Hepatocyte (in vitro differentiated cells): ENCODE measurements at regions not wholly inside any gene's neighbourhood (a gene's known extent, or its start where the extent isn't known, plus 50 kb on each side); places are given as distances from the start of the nearest gene placed in this dataset.

ENCODE experiments used
- DNase-seq: peaks from one replicate; pipeline ENCODE4 v3.0.0-alpha.2; 2016; ENCODE audit warnings: low spot score
- H2AFZ ChIP-seq: fragments of 200-600 bp; sonication (generic); 2 replicates; pipeline ENCODE4 v1.6.0; 2016; ENCODE audit warnings: antibody characterized with exemption, mild to moderate bottlenecking
- H3K27ac ChIP-seq: fragments of 200-600 bp; sonication (generic); 2 replicates; pipeline ENCODE4 v1.5.1; 2016; ENCODE audit warnings: mild to moderate bottlenecking
- H3K27me3 ChIP-seq: fragments of 200-600 bp; sonication (generic); 2 replicates; pipeline ENCODE4 v1.6.1; 2016
- H3K36me3 ChIP-seq: fragments of 200-600 bp; sonication (generic); replicated peaks from 2 replicates; pipeline ENCODE4 v1.5.1; 2016; ENCODE audit warnings: low read depth; ENCODE audit not compliant: insufficient read depth
- H3K4me1 ChIP-seq: fragments of 200-600 bp; sonication (generic); 2 replicates; pipeline ENCODE4 v1.5.1; 2016; ENCODE audit warnings: mild to moderate bottlenecking, moderate library complexity; ENCODE audit not compliant: insufficient read depth
- H3K4me2 ChIP-seq: fragments of 200-600 bp; sonication (generic); 2 replicates; pipeline ENCODE4 v1.6.0; 2016
- H3K4me3 ChIP-seq: fragments of 200-600 bp; sonication (generic); 2 replicates; pipeline ENCODE4 v1.5.1; 2016; ENCODE audit warnings: mild to moderate bottlenecking
- H3K79me2 ChIP-seq: fragments of 200-600 bp; sonication (generic); 2 replicates; pipeline ENCODE4 v1.6.0; 2017; ENCODE audit warnings: mild to moderate bottlenecking
- H3K9me2 ChIP-seq: fragments of 200-600 bp; sonication (generic); replicated peaks from 2 replicates; pipeline ENCODE4 v1.6.0; 2017; ENCODE audit warnings: mild to moderate bottlenecking; ENCODE audit not compliant: insufficient read depth
- H3K9me3 ChIP-seq: fragments of 200-600 bp; sonication (generic); 2 replicates; pipeline ENCODE4 v1.5.1; 2016; ENCODE audit warnings: low read depth, mild to moderate bottlenecking
- H4K20me1 ChIP-seq: fragments of 200-600 bp; sonication (generic); 2 replicates; pipeline ENCODE4 v1.6.0; 2016; ENCODE audit warnings: mild to moderate bottlenecking; ENCODE audit not compliant: insufficient read depth, poor library complexity, severe bottlenecking
- EZH2 ChIP-seq: fragments of 200-600 bp; sonication (generic); IDR thresholded peaks from 2 replicates; pipeline ENCODE4 v1.6.1; 2016; ENCODE audit warnings: antibody characterized with exemption, mild to moderate bottlenecking, borderline replicate concordance
- EZH2phosphoT487 ChIP-seq: fragments of 200-600 bp; sonication (generic); IDR thresholded peaks from one replicate; pipeline ENCODE4 v1.6.1; 2018; ENCODE audit warnings: antibody characterized with exemption, mild to moderate bottlenecking, low read depth, moderate library complexity; ENCODE audit not compliant: unreplicated experiment, severe bottlenecking
- WGBS: methylation state at CpG from one replicate; pipeline ENCODE4 v1.1.6; 2016; ENCODE audit warnings: low lambda C conversion rate; ENCODE audit errors: missing lambda C conversion rate; 5-methylcytosine and 5-hydroxymethylcytosine counted together
- TF ChIP-seq, protein P1 (sequence below): fragments of 200-600 bp; sonication (generic); IDR thresholded peaks from 2 replicates; pipeline ENCODE4 v1.5.1; 2016; ENCODE audit warnings: antibody characterized with exemption, mild to moderate bottlenecking; ENCODE audit not compliant: poor library complexity

- no peak for TF ChIP-seq EZH2
- no peak for TF ChIP-seq EZH2phosphoT487
- TF ChIP-seq, protein P1, sequence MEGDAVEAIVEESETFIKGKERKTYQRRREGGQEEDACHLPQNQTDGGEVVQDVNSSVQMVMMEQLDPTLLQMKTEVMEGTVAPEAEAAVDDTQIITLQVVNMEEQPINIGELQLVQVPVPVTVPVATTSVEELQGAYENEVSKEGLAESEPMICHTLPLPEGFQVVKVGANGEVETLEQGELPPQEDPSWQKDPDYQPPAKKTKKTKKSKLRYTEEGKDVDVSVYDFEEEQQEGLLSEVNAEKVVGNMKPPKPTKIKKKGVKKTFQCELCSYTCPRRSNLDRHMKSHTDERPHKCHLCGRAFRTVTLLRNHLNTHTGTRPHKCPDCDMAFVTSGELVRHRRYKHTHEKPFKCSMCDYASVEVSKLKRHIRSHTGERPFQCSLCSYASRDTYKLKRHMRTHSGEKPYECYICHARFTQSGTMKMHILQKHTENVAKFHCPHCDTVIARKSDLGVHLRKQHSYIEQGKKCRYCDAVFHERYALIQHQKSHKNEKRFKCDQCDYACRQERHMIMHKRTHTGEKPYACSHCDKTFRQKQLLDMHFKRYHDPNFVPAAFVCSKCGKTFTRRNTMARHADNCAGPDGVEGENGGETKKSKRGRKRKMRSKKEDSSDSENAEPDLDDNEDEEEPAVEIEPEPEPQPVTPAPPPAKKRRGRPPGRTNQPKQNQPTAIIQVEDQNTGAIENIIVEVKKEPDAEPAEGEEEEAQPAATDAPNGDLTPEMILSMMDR = no peak
- no peaks in the 10 kb centered on the region for H3K79me2 ChIP-seq
- no peak overlapping the region for H3K4me3 ChIP-seq
- DNase-seq = no peak
- H3K27ac ChIP-seq = no peak overlapping the region
- H4K20me1 ChIP-seq = no peaks in the 10 kb centered on the region
- H3K9me2 ChIP-seq = no peaks in the 10 kb centered on the region
- 93% methylated on average over 4 of the region's 4 CpGs for WGBS
- H3K9me3 ChIP-seq = no peaks in the 10 kb centered on the region
- H3K4me2 ChIP-seq = no peak overlapping the region
- H2AFZ ChIP-seq = no peak overlapping the region
- H3K27me3 ChIP-seq = no peaks in the 10 kb centered on the region
- H3K36me3 ChIP-seq = no peaks in the 10 kb centered on the region
- H3K4me1 ChIP-seq = no peaks in the 10 kb centered on the region
Observed at GRCh38 chr9:82675102-82675501, 387.8 kb downstream of the RASEF start.

DNA sequence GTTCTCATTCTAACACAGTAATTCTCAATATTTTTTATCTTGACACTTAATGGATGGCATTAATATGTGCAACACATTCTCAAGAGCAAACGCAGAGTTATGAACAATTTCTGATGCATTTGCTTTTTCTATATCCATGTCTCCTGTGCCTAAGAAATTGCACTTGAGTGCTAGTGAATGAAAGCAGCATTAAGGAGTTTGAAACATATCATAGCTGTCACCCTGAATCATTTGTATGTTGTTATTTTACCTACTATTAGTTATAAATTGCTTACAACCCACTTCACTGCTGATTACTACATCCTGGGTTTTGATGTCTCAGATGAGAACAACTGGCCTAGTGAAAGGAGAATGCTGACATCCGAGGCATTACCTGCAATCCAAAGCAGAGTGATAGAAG is 387.3 kb downstream of the RASEF start:
- Histone ChIP-seq H3K27ac (no peak overlapping the region), H4K20me1 (no peaks in the 10 kb centered on the region), H3K79me2 (no peaks in the 10 kb centered on the region), H3K9me2 (no peaks in the 10 kb centered on the region), H3K4me1 (no peaks in the 10 kb centered on the region), H3K36me3 (no peaks in the 10 kb centered on the region), H3K9me3 (no peaks in the 10 kb centered on the region), H3K27me3 (no peaks in the 10 kb centered on the region), H2AFZ (no peak overlapping the region), H3K4me2 (no peak overlapping the region), H3K4me3 (no peak overlapping the region)
- DNase-seq = no peak
- 89% methylated on average over 2 of the region's 2 CpGs for WGBS
- TF ChIP-seq EZH2 (no peak), EZH2phosphoT487 (no peak)
- TF ChIP-seq, protein P1 = no peak

- DNase-seq = no peak
- H4K20me1 ChIP-seq = no peaks in the 10 kb centered on the region
- no peaks in the 10 kb centered on the region for H3K79me2 ChIP-seq
- H3K4me1 ChIP-seq = no peaks in the 10 kb centered on the region
- no peak overlapping the region for H3K27ac ChIP-seq
- TF ChIP-seq EZH2 (no peak), EZH2phosphoT487 (no peak)
- TF ChIP-seq, protein P1 = no peak
- no peaks in the 10 kb centered on the region for H3K9me2 ChIP-seq
- no peak overlapping the region for H3K4me3 ChIP-seq
- 69% methylated on average over 1 of the region's 1 CpG for WGBS
- H3K36me3 ChIP-seq = no peaks in the 10 kb centered on the region
- no peaks in the 10 kb centered on the region for H3K9me3 ChIP-seq
- H3K27me3 ChIP-seq = no peaks in the 10 kb centered on the region
- no peak overlapping the region for H2AFZ ChIP-seq
- no peak overlapping the region for H3K4me2 ChIP-seq
Observed at GRCh38 chr9:82677086-82677485, 385.9 kb downstream of the RASEF start.

DNA sequence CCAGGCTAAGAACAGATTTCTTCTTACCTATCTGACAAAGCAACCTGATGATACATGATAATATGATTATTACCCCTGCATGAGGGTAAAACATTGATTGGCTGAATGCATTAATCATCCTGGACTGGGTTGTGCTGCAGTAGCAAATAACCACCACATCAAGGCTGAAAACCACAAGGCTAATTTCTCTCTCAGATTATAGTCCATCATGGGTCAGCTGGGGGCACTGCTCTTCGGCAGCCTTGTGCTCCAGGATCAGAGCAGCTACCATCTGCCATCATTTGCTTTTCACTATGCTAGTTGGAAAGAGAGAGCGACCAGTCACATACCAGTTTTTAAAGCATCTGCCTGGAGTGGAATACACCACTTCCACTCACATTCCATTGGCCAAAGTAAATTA is 383.5 kb downstream of the RASEF start:
- no peaks in the 10 kb centered on the region for H3K9me2 ChIP-seq
- H3K79me2 ChIP-seq = no peaks in the 10 kb centered on the region
- no peaks in the 10 kb centered on the region for H3K9me3 ChIP-seq
- DNase-seq = no peak
- 94% methylated on average over 2 of the region's 2 CpGs for WGBS
- H4K20me1 ChIP-seq = no peaks in the 10 kb centered on the region
- H3K27me3 ChIP-seq = no peaks in the 10 kb centered on the region
- H2AFZ ChIP-seq = no peak overlapping the region
- no peaks in the 10 kb centered on the region for H3K36me3 ChIP-seq
- no peak overlapping the region for H3K4me3 ChIP-seq
- no peaks in the 10 kb centered on the region for H3K4me1 ChIP-seq
- H3K4me2 ChIP-seq = no peak overlapping the region
- no peak for TF ChIP-seq EZH2phosphoT487
- TF ChIP-seq, protein P1 = no peak
- no peak overlapping the region for H3K27ac ChIP-seq
